Cortex of kidney (tissue), 1 donor: ENCODE measurements at regions not wholly inside any gene's neighbourhood (a gene's known extent, or its start where the extent isn't known, plus 50 kb on each side); places are given as distances from the start of the nearest gene placed in this dataset.
"Not testable (repeated sequence)": the region's sequence is repeated elsewhere in the genome, so short reads cannot be mapped to it uniquely, and the experiment has no call there.

ENCODE experiments used
- DNase-seq: peaks from one replicate; lab custom pipeline; 2025; lab: John Stamatoyannopoulos, UW

GRCh38 chr6:71603021-71603420, 283.3 kb upstream of the RIMS1 start:
- no peak for DNase-seq

- no peak for DNase-seq
Measured at GRCh38 chr6:71608646-71609045, 277.7 kb upstream of the RIMS1 start.

GRCh38 chr6:71619836-71620235, 266.5 kb upstream of the RIMS1 start:
- DNase-seq, result no peak

GRCh38 chr6:71621918-71622519, 264.3 kb upstream of the RIMS1 start:
- no peak for DNase-seq

- DNase-seq, result no peak
Measured at GRCh38 chr6:71642120-71642519, 244.2 kb upstream of the RIMS1 start.

- no peak for DNase-seq
Measured at GRCh38 chr6:71642793-71643192, 243.6 kb upstream of the RIMS1 start.

GRCh38 chr6:71645299-71645698, 241.1 kb upstream of the RIMS1 start:
- no peak for DNase-seq

GRCh38 chr6:71649915-71650314, 236.4 kb upstream of the RIMS1 start:
- DNase-seq, result no peak

GRCh38 chr6:71651636-71652035, 234.7 kb upstream of the RIMS1 start:
- DNase-seq, result no peak

GRCh38 chr6:71656121-71656520, 230.2 kb upstream of the RIMS1 start:
- DNase-seq, result no peak

- no peak for DNase-seq
Measured at GRCh38 chr6:71665931-71666330, 220.4 kb upstream of the RIMS1 start.

GRCh38 chr6:71672876-71673275, 213.5 kb upstream of the RIMS1 start:
- no peak for DNase-seq

GRCh38 chr6:71675386-71675785, 211.0 kb upstream of the RIMS1 start:
- DNase-seq, result no peak

- no peak for DNase-seq
Measured at GRCh38 chr6:71676298-71676697, 210.1 kb upstream of the RIMS1 start.

GRCh38 chr6:71678091-71678490, 208.3 kb upstream of the RIMS1 start:
- no peak for DNase-seq

- no peak for DNase-seq
Measured at GRCh38 chr6:71681234-71681867, 205.0 kb upstream of the RIMS1 start.

GRCh38 chr6:71686021-71686677, 200.2 kb upstream of the RIMS1 start:
- not testable (repeated sequence) for DNase-seq

- no peak for DNase-seq
Measured at GRCh38 chr6:71698702-71699101, 187.6 kb upstream of the RIMS1 start.

- DNase-seq, result no peak
Measured at GRCh38 chr6:71706523-71706922, 179.8 kb upstream of the RIMS1 start.

GRCh38 chr6:71707059-71707458, 179.3 kb upstream of the RIMS1 start:
- DNase-seq, result no peak

GRCh38 chr6:71720705-71721104, 165.6 kb upstream of the RIMS1 start:
- no peak for DNase-seq

- DNase-seq, result no peak
Measured at GRCh38 chr6:71721642-71722041, 164.7 kb upstream of the RIMS1 start.

- DNase-seq, result no peak
Measured at GRCh38 chr6:71722736-71723135, 163.6 kb upstream of the RIMS1 start.
